Neural progenitor cell (in vitro differentiated cells): ENCODE measurements at regions not wholly inside any gene's neighbourhood (a gene's known extent, or its start where the extent isn't known, plus 50 kb on each side); places are given as distances from the start of the nearest gene placed in this dataset.
A peak's percentile ranks its signal among the peaks of the same experiment; 100 is the strongest.

ENCODE experiments used
- DNase-seq: peaks from one replicate; pipeline ENCODE4 v3.0.0-alpha.2; 2016; ENCODE audit warnings: low spot score
- H2AFZ ChIP-seq: fragments of 200-600 bp; sonication (generic); replicated peaks from 2 replicates; pipeline ENCODE4 v1.6.1; 2016; ENCODE audit warnings: antibody characterized with exemption
- H3F3A ChIP-seq: fragments of 200-600 bp; sonication (generic); 2 replicates; pipeline ENCODE4 v1.6.1; 2016; ENCODE audit warnings: antibody characterized with exemption, low read depth
- H3K27ac ChIP-seq: fragments of 200-600 bp; sonication (generic); 2 replicates; pipeline ENCODE4 v1.5.1; 2016; ENCODE audit warnings: mild to moderate bottlenecking
- H3K27me3 ChIP-seq: fragments of 200-600 bp; sonication (generic); 2 replicates; pipeline ENCODE4 v1.6.1; 2016; ENCODE audit warnings: mild to moderate bottlenecking, moderate library complexity
- H3K36me3 ChIP-seq: fragments of 200-600 bp; sonication (generic); 2 replicates; pipeline ENCODE4 v1.5.1; 2016
- H3K4me1 ChIP-seq: fragments of 200-600 bp; sonication (generic); 2 replicates; pipeline ENCODE4 v1.6.1; 2016; ENCODE audit warnings: mixed run types
- H3K4me2 ChIP-seq: fragments of 200-600 bp; sonication (generic); 2 replicates; pipeline ENCODE4 v1.6.1; 2016
- H3K4me3 ChIP-seq: fragments of 200-600 bp; sonication (generic); 2 replicates; pipeline ENCODE4 v1.5.1; 2016
- H3K79me2 ChIP-seq: fragments of 200-600 bp; sonication (generic); 2 replicates; pipeline ENCODE4 v1.6.1; 2016; ENCODE audit warnings: low read depth
- H3K9ac ChIP-seq: fragments of 200-600 bp; sonication (generic); 2 replicates; pipeline ENCODE4 v1.6.1; 2016
- H3K9me3 ChIP-seq: fragments of 200-600 bp; sonication (generic); 2 replicates; pipeline ENCODE4 v1.5.1; 2016; ENCODE audit warnings: low read depth
- H4K20me1 ChIP-seq: fragments of 200-600 bp; sonication (generic); 2 replicates; pipeline ENCODE4 v1.6.1; 2016; ENCODE audit warnings: low read depth
- H3K27ac Mint-ChIP-seq: 3 replicates; pipeline ENCODE4 v1.8.0; 2021; ENCODE audit warnings: mixed read lengths
- H3K27me3 Mint-ChIP-seq: 2 replicates; pipeline ENCODE4 v1.8.0; 2022; ENCODE audit warnings: low read depth, mild to moderate bottlenecking, inconsistent platforms, moderate library complexity, mixed read lengths; ENCODE audit not compliant: insufficient read depth
- H3K36me3 Mint-ChIP-seq: 3 replicates; pipeline ENCODE4 v1.8.0; 2021; ENCODE audit warnings: mixed read lengths
- H3K4me1 Mint-ChIP-seq: 3 replicates; pipeline ENCODE4 v1.8.0; 2021; ENCODE audit warnings: mixed read lengths
- H3K4me3 Mint-ChIP-seq: 3 replicates; pipeline ENCODE4 v1.8.0; 2021; ENCODE audit warnings: mild to moderate bottlenecking, moderate library complexity, mixed read lengths
- H3K9me3 Mint-ChIP-seq: 3 replicates; pipeline ENCODE4 v1.8.0; 2020; ENCODE audit warnings: mixed read lengths
- EZH2 ChIP-seq: fragments of 200-600 bp; sonication (generic); IDR thresholded peaks from 2 replicates; pipeline ENCODE4 v1.6.1; 2017; ENCODE audit warnings: antibody characterized with exemption, mild to moderate bottlenecking, moderate library complexity
- EZH2phosphoT487 ChIP-seq: fragments of 200-600 bp; sonication (generic); IDR thresholded peaks from 2 replicates; pipeline ENCODE4 v1.6.1; 2017; ENCODE audit warnings: antibody characterized with exemption
- TF ChIP-seq, protein P1 (sequence below): fragments of 200-600 bp; sonication (generic); IDR thresholded peaks from 2 replicates; pipeline ENCODE4 v1.5.1; 2017; ENCODE audit warnings: antibody characterized with exemption, mild to moderate bottlenecking

DNA sequence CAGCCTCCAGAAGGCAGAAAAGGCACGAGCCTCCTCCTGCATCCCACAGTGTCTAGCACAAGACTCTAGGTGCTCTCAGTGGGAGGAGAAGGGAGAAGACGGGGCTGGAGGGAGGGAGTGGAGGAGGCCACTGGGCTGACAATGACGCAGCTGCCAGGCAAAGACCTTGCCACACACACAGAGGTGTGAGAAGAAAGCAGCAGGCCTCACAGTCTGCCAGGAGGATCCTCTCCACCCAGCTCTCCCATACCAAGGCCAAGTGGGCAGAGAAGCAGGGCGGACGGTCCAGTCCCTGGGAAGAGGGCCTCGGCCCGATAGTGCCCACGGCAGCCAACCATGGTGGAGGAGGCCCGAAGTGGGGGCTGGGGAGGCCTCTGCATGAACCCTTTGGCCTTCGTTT, 78.9 kb downstream of the NCOR2 start:
- Histone ChIP-seq H3K79me2 (peaks cover 67% of the 10 kb centered on the region), H4K20me1 (peaks cover 79% of the 10 kb centered on the region), H3K9me3 (no peaks in the 10 kb centered on the region), H3K9ac (no peak overlapping the region), H3K27me3 (no peaks in the 10 kb centered on the region), H3K27ac (no peak overlapping the region), H3K4me2 (no peak overlapping the region), H3K36me3 (no peaks in the 10 kb centered on the region), H3K4me3 (no peak overlapping the region), H2AFZ (no peak overlapping the region), H3K4me1 (peaks cover 2% of the 10 kb centered on the region), H3F3A (no peaks in the 10 kb centered on the region)
- no peak for DNase-seq
- H3K36me3 Mint-ChIP-seq = peaks cover 5% of the 10 kb centered on the region
- no peak overlapping the region for H3K27ac Mint-ChIP-seq
- no peak overlapping the region for H3K4me3 Mint-ChIP-seq
- TF ChIP-seq EZH2 (no peak), EZH2phosphoT487 (no peak)
- TF ChIP-seq, protein P1, sequence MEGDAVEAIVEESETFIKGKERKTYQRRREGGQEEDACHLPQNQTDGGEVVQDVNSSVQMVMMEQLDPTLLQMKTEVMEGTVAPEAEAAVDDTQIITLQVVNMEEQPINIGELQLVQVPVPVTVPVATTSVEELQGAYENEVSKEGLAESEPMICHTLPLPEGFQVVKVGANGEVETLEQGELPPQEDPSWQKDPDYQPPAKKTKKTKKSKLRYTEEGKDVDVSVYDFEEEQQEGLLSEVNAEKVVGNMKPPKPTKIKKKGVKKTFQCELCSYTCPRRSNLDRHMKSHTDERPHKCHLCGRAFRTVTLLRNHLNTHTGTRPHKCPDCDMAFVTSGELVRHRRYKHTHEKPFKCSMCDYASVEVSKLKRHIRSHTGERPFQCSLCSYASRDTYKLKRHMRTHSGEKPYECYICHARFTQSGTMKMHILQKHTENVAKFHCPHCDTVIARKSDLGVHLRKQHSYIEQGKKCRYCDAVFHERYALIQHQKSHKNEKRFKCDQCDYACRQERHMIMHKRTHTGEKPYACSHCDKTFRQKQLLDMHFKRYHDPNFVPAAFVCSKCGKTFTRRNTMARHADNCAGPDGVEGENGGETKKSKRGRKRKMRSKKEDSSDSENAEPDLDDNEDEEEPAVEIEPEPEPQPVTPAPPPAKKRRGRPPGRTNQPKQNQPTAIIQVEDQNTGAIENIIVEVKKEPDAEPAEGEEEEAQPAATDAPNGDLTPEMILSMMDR = no peak
- no peaks in the 10 kb centered on the region for H3K9me3 Mint-ChIP-seq
- peaks cover 4% of the 10 kb centered on the region for H3K27me3 Mint-ChIP-seq
- peaks cover 21% of the 10 kb centered on the region for H3K4me1 Mint-ChIP-seq

DNA sequence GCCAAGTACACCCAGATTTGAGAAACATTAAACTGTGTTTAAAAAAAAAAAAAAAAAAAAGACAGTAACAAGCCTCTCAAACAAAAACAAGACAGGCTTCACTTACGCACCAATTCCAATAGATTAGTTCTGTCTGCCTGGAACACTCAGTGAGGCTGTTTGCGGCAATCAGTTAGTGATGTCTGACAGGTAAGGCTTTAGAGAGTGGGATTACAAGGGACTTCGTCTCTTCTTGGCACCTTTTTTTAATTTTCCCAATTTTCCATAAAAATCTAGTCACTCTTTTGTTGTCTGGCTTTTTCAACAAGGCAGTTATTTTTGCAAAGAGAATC, 79.6 kb downstream of the NCOR2 start:
- Mint-ChIP-seq H3K36me3 (peaks cover 5% of the 10 kb centered on the region), H3K27me3 (peaks cover 4% of the 10 kb centered on the region), H3K4me1 (peaks cover 19% of the 10 kb centered on the region), H3K9me3 (no peaks in the 10 kb centered on the region), H3K4me3 (no peak overlapping the region), H3K27ac (no peak overlapping the region)
- H4K20me1 ChIP-seq = peaks cover 72% of the 10 kb centered on the region
- DNase-seq = no peak
- no peaks in the 10 kb centered on the region for H3K27me3 ChIP-seq
- H3K9ac ChIP-seq = no peak overlapping the region
- no peak overlapping the region for H3K4me3 ChIP-seq
- TF ChIP-seq, protein P1 = no peak
- TF ChIP-seq EZH2 (no peak), EZH2phosphoT487 (no peak)
- no peaks in the 10 kb centered on the region for H3K4me1 ChIP-seq
- no peak overlapping the region for H2AFZ ChIP-seq
- H3F3A ChIP-seq = no peaks in the 10 kb centered on the region
- H3K27ac ChIP-seq = no peak overlapping the region
- H3K9me3 ChIP-seq = no peaks in the 10 kb centered on the region
- no peak overlapping the region for H3K4me2 ChIP-seq
- H3K36me3 ChIP-seq = no peaks in the 10 kb centered on the region
- H3K79me2 ChIP-seq = peaks cover 60% of the 10 kb centered on the region

DNA sequence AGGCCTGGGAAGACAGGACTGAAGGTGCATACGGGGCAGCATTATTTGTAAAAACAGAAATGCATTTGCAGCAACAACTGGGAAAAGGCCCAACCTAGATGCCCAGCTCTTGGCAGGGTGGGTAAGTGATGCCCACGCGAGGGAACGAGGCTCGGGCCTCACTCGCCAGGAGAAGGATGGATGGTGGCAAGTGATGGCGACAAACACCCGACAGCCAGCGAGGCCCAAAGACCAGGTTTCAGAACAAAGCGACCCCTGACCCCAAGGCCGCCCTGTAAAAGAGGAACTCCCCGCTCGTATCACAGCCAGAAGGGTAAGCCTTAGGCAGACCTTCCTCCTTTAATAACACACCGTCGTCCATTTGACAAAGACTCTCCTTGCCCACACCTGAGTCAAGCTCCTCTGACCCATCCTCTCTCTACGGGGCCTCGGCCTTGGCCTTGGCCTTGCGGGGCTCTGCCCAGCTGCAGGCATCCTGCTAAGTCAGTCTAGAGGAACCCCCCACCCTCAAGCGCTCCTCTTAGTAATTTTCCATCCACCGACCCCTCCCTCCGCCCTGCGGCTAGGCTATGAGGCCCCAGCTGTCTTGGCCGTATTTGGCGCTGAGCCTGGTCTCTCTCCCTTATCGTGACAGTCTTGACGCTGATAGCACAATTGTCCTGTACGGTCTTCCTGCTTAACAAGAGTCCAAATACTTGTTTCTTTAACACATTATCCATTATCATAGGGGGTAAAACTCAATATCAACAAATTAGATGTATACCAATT, 80.2 kb downstream of the NCOR2 start:
- Histone ChIP-seq H3F3A (no peaks in the 10 kb centered on the region), H3K36me3 (no peaks in the 10 kb centered on the region), H2AFZ (no peak overlapping the region), H3K27me3 (no peaks in the 10 kb centered on the region), H4K20me1 (peaks cover 67% of the 10 kb centered on the region), H3K4me1 (no peaks in the 10 kb centered on the region), H3K4me2 (no peak overlapping the region), H3K9me3 (no peaks in the 10 kb centered on the region), H3K27ac (no peak overlapping the region), H3K9ac (no peak overlapping the region), H3K4me3 (no peak overlapping the region), H3K79me2 (peaks cover 55% of the 10 kb centered on the region)
- H3K27me3 Mint-ChIP-seq = peaks cover 4% of the 10 kb centered on the region
- no peak overlapping the region for H3K4me3 Mint-ChIP-seq
- H3K4me1 Mint-ChIP-seq = peaks cover 19% of the 10 kb centered on the region
- peaks cover 5% of the 10 kb centered on the region for H3K36me3 Mint-ChIP-seq
- no peak for DNase-seq
- H3K27ac Mint-ChIP-seq = peak overlapping the region; percentile 17
- TF ChIP-seq, protein P1 = no peak
- no peak for TF ChIP-seq EZH2phosphoT487
- no peak for TF ChIP-seq EZH2
- no peaks in the 10 kb centered on the region for H3K9me3 Mint-ChIP-seq
